Spleen (tissue), 11 donors: ENCODE measurements at regions not wholly inside any gene's neighbourhood (a gene's known extent, or its start where the extent isn't known, plus 50 kb on each side); places are given as distances from the start of the nearest gene placed in this dataset.

ENCODE experiments used
- DNase-seq: peaks from one replicate; pipeline ENCODE4 v3.0.0-alpha.2; 2020
- H3K27ac ChIP-seq, 8 donors: fragments of 200-600 bp; sonication (generic) in 7 of 8; 1 replicate in 4 of 8; 2 replicates in 4 of 8; pipeline versions ENCODE4 v1.5.0 to v1.8.0; 2016 to 2021; ENCODE audit warnings: inconsistent platforms in 4 of 8, mild to moderate bottlenecking in 4 of 8, moderate library complexity in 1 of 8
- H3K27me3 ChIP-seq, 7 donors: fragments of 200-600 bp; sonication (generic) in 6 of 7; replicated peaks in 1 of 7; 1 replicate in 4 of 7; 2 replicates in 3 of 7; pipeline versions ENCODE4 v1.5.0 to v1.8.0; 2016 to 2021; ENCODE audit warnings: inconsistent platforms in 3 of 7, mild to moderate bottlenecking in 1 of 7
- H3K36me3 ChIP-seq, 6 donors: fragments of 200-600 bp; sonication (generic) in 5 of 6; 1 replicate in 4 of 6; 2 replicates in 2 of 6; pipeline versions ENCODE4 v1.5.0 to v1.8.0; 2016 to 2021; ENCODE audit warnings: inconsistent platforms in 2 of 6
- H3K4me1 ChIP-seq, 6 donors: fragments of 200-600 bp; sonication (generic) in 5 of 6; 1 replicate in 3 of 6; 2 replicates in 3 of 6; pipeline versions ENCODE4 v1.5.0 to v1.8.0; 2016 to 2021; ENCODE audit warnings: inconsistent platforms in 3 of 6
- H3K4me3 ChIP-seq, 8 donors: fragments of 200-600 bp; sonication (generic) in 7 of 8; 1 replicate in 4 of 8; 2 replicates in 4 of 8; pipeline versions ENCODE4 v1.5.0 to v1.8.0; 2016 to 2021; ENCODE audit warnings: inconsistent platforms in 4 of 8, mild to moderate bottlenecking in 4 of 8, moderate library complexity in 2 of 8
- H3K9me3 ChIP-seq, 8 donors: fragments of 200-600 bp; sonication (generic) in 7 of 8; 1 replicate in 4 of 8; 2 replicates in 4 of 8; pipeline versions ENCODE4 v1.5.0 to v1.8.0; 2016 to 2021; ENCODE audit warnings: inconsistent platforms in 4 of 8
- POLR2A ChIP-seq, 3 donors: fragments of 450-650 bp; IDR thresholded peaks; one replicate each; pipeline ENCODE4 v1.5.1; 2017; ENCODE audit warnings: antibody characterized with exemption in 3 of 3, mild to moderate bottlenecking in 1 of 3
- POLR2AphosphoS5 ChIP-seq, 3 donors: sonication (generic); formaldehyde crosslinking; IDR thresholded peaks; one replicate each; pipeline ENCODE4 v1.5.1; 2017; ENCODE audit warnings: antibody characterized with exemption in 3 of 3
- WGBS, 5 donors: extraction: QIAGEN DNeasy Blood & Tissue Kit in 3 of 5; methylation state at CpG; one replicate each; pipeline versions ENCODE4 v1.1.5 to v1.1.7; 2013 to 2018; 5-methylcytosine and 5-hydroxymethylcytosine counted together
- intact Hi-C: fragments of 100-400 bp; cut with DNase I; formaldehyde crosslinking; loops from one replicate; pipeline ENCODE4 v1.15.0; 2023; ENCODE audit warnings: low total_unique reads
- TF ChIP-seq, protein P1 (sequence below), 11 experiments: fragments of 200-600 bp in 7 of 11; fragments of 450-650 bp in 4 of 11; sonication (generic) in 4 of 11; IDR thresholded peaks in 8 of 11; conservative IDR thresholded peaks in 3 of 11; 1 replicate in 7 of 11; 2 replicates in 4 of 11; pipeline versions ENCODE4 v1.4.0 to v1.8.0; 2016 to 2021; ENCODE audit warnings: antibody characterized with exemption in 11 of 11, inconsistent platforms in 4 of 11, mild to moderate bottlenecking in 1 of 11
- donor health status: healthy with polysubstance abuse.
- donor health status: DM: no; HTN: no; CAD: no; lungs with moderate emphysema.
- donor health status: DM: no; HTN: no; CAD: no.
- donor health status: Bipolar disorder and iron deficiency.
- donor health status: healthy.
- donor health status: DM: no; HTN: no; CAD: no.
- donor health status: DM: yes; HTN: yes; CAD: no.

- no peak overlapping the region for H3K4me3 ChIP-seq
- no peaks in the 10 kb centered on the region for H3K27me3 ChIP-seq
- H3K9me3 ChIP-seq: peaks cover 0 to 16% (median 5%) of the 10 kb centered on the region in 8 donors
- no peaks in the 10 kb centered on the region for H3K36me3 ChIP-seq
- no peak overlapping the region for H3K27ac ChIP-seq
- no peaks in the 10 kb centered on the region for H3K4me1 ChIP-seq
- TF ChIP-seq POLR2A (IDR thresholded peaks at IDR 0.05) (no peak), POLR2AphosphoS5 (IDR thresholded peaks at IDR 0.05) (no peak)
- TF ChIP-seq, protein P1, sequence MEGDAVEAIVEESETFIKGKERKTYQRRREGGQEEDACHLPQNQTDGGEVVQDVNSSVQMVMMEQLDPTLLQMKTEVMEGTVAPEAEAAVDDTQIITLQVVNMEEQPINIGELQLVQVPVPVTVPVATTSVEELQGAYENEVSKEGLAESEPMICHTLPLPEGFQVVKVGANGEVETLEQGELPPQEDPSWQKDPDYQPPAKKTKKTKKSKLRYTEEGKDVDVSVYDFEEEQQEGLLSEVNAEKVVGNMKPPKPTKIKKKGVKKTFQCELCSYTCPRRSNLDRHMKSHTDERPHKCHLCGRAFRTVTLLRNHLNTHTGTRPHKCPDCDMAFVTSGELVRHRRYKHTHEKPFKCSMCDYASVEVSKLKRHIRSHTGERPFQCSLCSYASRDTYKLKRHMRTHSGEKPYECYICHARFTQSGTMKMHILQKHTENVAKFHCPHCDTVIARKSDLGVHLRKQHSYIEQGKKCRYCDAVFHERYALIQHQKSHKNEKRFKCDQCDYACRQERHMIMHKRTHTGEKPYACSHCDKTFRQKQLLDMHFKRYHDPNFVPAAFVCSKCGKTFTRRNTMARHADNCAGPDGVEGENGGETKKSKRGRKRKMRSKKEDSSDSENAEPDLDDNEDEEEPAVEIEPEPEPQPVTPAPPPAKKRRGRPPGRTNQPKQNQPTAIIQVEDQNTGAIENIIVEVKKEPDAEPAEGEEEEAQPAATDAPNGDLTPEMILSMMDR (IDR thresholded peaks at IDR 0.05 in 8 of 11, conservative IDR thresholded peaks at IDR 0.05 in 3 of 11): no peak
- DNase-seq: no peak
- intact Hi-C loops: no loop called here
Measured at GRCh38 chr16:63092736-63093135, 1056.5 kb upstream of the CDH8 start.

DNA sequence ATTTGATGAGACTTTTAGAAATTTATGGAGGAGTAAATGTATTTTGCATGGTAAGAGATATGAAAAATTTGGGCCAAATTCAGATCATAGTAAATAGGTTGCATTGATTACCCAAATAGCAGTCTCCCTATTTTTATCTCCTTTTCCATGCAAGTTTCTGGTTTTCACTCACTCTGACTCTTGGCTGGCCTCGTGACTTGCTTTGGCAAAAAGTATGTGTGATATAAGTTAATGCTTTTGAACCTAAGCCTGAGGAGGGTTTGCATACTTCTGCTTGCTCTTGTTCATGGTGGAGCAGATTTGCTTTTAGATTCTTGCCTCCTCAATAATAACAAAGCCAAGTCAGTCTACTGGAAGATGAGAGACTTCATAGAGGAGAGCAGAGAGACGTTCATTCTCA, 1045.9 kb upstream of the CDH8 start:
- Histone ChIP-seq H3K4me1 (no peaks in the 10 kb centered on the region), H3K4me3 (no peak overlapping the region), H3K27me3 (no peaks in the 10 kb centered on the region), H3K27ac (no peak overlapping the region), H3K9me3 (peaks cover 0 to 19% (median 1%) of the 10 kb centered on the region in 8 donors), H3K36me3 (no peaks in the 10 kb centered on the region)
- TF ChIP-seq POLR2A (IDR thresholded peaks at IDR 0.05) (no peak), POLR2AphosphoS5 (IDR thresholded peaks at IDR 0.05) (no peak)
- TF ChIP-seq, protein P1 (IDR thresholded peaks at IDR 0.05 in 8 of 11, conservative IDR thresholded peaks at IDR 0.05 in 3 of 11): no peak
- WGBS, 5 donors: 66 to 88% (median 78%) methylated on average over 2 of the region's 2 CpGs
- no peak for DNase-seq
- intact Hi-C loops: no loop called here

DNA sequence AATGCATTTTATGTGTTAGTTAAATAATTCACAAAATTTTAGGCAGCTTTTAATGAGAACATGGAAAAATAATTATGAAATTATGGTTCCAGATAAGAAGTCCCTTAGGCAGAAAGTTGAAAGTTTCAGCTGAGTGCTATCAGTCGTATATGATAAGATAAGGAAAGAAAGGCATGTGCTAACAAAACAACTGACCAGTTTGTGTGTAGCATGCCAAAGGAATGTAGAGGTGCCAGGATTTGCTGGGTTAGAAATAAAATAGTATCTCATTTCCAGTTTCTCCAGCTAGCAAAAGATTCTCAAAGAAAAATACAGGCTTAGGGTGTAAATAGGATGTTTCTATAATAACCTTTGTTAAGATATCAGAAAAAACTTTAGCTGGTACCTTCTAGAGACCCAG, 1044.5 kb upstream of the CDH8 start:
- H3K27ac ChIP-seq: no peak overlapping the region
- H3K9me3 ChIP-seq: peaks cover 0 to 23% (median 9%) of the 10 kb centered on the region in 8 donors
- intact Hi-C loops: no loop called here
- H3K4me3 ChIP-seq: no peak overlapping the region
- 52 to 80% (median 67%) methylated on average over 1 of the region's 1 CpG for WGBS, 5 donors
- H3K36me3 ChIP-seq: no peaks in the 10 kb centered on the region
- no peaks in the 10 kb centered on the region for H3K4me1 ChIP-seq
- no peaks in the 10 kb centered on the region for H3K27me3 ChIP-seq
- DNase-seq: no peak
- no peak for TF ChIP-seq POLR2AphosphoS5 (IDR thresholded peaks at IDR 0.05)
- TF ChIP-seq, protein P1 (IDR thresholded peaks at IDR 0.05 in 8 of 11, conservative IDR thresholded peaks at IDR 0.05 in 3 of 11): no peak
- TF ChIP-seq POLR2A (IDR thresholded peaks at IDR 0.05): no peak

GRCh38 chr16:63069047-63069446, 1032.8 kb upstream of the CDH8 start:
- TF ChIP-seq POLR2AphosphoS5 (IDR thresholded peaks at IDR 0.05) (no peak), POLR2A (IDR thresholded peaks at IDR 0.05) (no peak)
- TF ChIP-seq, protein P1 (IDR thresholded peaks at IDR 0.05 in 8 of 11, conservative IDR thresholded peaks at IDR 0.05 in 3 of 11): no peak
- intact Hi-C loops: no loop called here
- no peak overlapping the region for H3K27ac ChIP-seq

More at GRCh38 chr16:63069047-63069446, 1032.8 kb upstream of the CDH8 start:
- 44 to 59% (median 59%) methylated on average over 4 of the region's 4 CpGs for WGBS, 5 donors
- H3K9me3 ChIP-seq: peaks cover 0 to 16% (median 5%) of the 10 kb centered on the region in 8 donors
- H3K36me3 ChIP-seq: no peaks in the 10 kb centered on the region
- H3K27me3 ChIP-seq: no peaks in the 10 kb centered on the region
- no peak for DNase-seq
- H3K4me3 ChIP-seq: no peak overlapping the region
- no peaks in the 10 kb centered on the region for H3K4me1 ChIP-seq
